ENCODE measurements at regions not wholly inside any gene's neighbourhood (a gene's known extent, or its start where the extent isn't known, plus 50 kb on each side); places are given as distances from the start of the nearest gene placed in this dataset.

DNA sequence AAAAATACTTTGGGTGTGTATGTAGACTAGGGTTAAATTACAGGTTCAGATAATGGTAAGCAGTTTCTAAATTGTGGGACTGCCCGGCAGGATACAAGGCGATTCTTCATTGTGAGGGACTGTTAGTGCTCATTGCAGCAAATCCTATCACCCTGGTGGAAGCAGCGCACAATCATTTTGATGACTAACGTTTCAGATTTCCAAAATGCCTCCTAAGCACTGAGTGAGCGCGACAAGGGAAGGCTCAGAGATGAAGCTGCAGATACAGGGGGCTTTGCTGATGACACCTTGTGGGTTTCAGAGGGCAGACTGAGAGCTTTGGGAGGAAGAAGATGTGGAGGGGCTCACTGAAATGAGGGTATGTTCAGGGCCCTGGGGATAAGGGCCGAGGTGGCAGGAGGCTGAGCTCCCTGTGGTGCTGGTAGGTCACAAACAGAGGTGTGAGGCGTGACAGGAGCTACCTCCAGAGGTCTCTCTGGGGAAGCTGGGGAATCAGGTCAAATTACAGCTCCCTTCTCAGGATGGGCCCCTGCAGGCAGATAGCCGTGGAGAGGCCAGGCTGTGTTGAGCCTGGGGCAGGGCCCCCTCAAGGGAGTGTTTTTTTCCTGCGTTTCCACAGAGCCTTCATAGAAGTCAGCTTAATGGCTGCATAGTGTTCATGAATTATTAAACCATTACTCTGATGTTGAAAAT is 84.5 kb upstream of the FYN start:
- DNase-seq (ENCODE audit: low read depth, low spot score) = no peak

DNA sequence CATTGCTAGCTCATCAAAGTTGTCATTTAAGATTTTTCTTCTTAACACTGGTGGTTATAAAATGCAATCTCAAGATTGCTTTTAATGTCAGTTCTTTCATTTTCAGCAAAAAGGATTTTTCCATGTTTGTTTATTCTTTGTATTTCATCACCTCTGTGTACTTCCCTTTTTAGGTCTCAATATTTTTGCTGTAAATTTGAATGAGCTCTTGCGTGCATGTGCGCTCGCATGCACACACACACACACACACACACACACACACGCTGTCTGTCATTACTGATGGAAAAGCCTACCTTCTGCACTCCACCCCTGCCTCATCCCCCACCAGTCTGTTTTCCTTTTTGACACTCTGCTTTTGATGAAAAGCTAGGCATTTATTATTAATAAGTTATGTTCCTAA is 85.3 kb upstream of the FYN start:
- DNase-seq (ENCODE audit: low read depth, low spot score) = no peak

GRCh38 chr6:111959766-111960165 is 86.5 kb upstream of the FYN start:
- no peak for DNase-seq (ENCODE audit: low read depth, low spot score)

GRCh38 chr6:111967131-111967530 is 86.8 kb upstream of the CCN6 start:
- DNase-seq (ENCODE audit: low read depth, low spot score) = no peak

- DNase-seq (ENCODE audit: low read depth, low spot score) = no peak
Measured at GRCh38 chr6:111970426-111970825, 83.5 kb upstream of the CCN6 start.

DNA sequence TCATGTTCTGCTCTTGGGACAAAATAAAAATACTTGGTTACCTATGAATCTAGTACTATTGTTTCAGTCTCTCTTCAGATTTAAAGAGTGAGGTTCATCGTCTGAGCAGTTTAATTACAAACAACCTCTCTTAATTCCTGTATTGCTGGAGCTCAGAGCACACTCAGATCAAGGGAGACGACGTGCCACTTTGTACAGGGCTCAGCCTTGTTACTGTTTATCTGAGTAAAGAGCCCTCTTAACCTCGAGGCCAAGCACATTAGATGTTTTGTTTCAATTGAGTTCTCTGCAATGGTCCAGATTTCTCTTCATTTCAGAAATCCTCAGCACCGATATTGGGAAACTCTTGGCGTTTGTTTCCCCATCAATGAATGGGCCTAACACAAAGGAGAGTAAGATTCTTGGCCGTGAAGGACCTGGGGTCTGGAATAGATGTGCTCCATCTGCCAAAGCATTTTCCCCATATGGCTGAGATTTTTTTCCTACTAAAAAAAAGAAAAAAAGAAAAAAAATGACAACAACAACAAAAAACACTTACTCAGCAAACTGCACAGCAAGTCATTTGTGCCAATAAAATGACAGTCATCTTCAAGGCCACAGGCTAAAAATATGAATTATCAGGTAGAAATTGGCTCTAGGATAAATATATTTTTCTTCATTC is 82.6 kb upstream of the CCN6 start:
- DNase-seq (ENCODE audit: low read depth, low spot score) = no peak

- no peak for DNase-seq (ENCODE audit: low read depth, low spot score)
Measured at GRCh38 chr6:111971866-111972532, 81.9 kb upstream of the CCN6 start.

GRCh38 chr6:111972745-111973117 is 81.2 kb upstream of the CCN6 start:
- DNase-seq (ENCODE audit: low read depth, low spot score) = no peak

- no peak for DNase-seq (ENCODE audit: low read depth, low spot score)
Measured at GRCh38 chr6:111973118-111973761, 80.7 kb upstream of the CCN6 start.

DNA sequence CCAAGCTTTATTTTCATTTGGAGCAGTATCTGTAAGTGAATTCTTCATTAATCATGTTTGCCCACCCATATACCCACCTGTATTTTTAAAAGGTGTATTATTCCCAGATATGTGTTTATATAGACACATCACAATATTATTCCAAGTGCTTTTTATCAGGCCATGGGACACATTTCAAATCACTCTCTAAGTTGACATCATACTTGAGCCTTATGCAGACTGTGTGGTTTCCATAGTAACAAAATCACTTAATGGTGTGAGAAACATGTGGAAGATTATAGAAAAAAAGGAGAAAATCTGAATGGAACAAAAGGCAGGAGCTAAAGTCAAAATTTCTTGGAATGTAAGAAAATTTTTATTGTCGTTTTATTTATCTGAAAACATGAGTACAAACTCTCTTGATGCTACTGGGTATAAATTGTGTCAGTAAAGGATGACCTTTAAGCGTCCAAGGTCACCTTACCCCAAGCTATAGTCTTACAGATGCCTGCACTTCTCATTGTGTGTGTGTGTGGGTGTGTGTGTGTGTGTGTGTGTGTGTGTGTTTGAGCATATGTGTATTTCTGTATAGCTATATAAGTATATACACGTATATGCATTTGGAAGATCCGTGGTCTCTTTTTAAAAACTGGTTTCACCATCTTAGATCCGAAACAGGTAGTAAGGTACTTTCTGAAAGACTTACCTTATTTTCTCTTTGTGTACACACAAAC is 79.8 kb upstream of the CCN6 start:
- DNase-seq (ENCODE audit: low read depth, low spot score) = no peak

DNA sequence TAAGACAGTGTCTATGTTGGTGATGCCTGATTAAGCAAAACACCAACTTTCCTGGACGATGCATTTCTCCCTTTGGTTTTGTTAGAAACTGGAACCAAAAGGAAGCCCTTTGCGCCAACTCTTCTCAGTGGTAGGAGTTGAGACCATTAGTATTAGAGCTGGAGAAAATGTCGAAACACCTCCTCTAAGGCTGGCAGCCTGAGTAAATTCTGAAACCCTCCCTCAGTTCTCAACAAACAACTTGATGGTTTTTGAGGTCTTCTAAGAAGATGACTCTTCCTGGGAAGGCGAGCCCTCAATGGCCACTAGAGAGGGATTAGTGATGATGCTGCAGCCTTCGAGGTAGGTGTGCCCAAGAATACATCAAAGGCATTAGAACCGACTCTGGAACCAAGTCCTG is 78.4 kb upstream of the CCN6 start:
- no peak for DNase-seq (ENCODE audit: low read depth, low spot score)

DNA sequence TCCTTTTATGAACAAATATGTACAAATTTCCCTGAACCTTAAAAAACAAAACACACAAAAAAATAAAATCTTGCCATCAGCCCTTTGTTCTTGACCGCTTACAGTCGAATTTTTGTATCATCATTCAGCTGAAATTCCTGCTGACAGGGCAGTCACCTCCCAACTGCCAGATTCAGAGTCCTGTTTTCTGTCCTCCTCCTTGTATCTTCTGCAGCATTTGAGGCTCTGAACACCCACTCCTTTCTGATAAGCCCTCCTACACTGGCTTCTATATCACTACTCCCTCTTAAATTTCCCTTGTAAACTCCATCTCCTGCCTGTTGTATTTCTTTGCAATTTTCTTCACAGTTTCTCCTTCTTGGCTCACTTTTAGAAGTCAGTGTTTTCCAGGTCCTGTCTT is 77.8 kb upstream of the CCN6 start:
- no peak for DNase-seq (ENCODE audit: low read depth, low spot score)

GRCh38 chr6:111978532-111979149 is 75.3 kb upstream of the CCN6 start:
- no peak for DNase-seq (ENCODE audit: low read depth, low spot score)

GRCh38 chr6:111979633-111980032 is 74.3 kb upstream of the CCN6 start:
- no peak for DNase-seq (ENCODE audit: low read depth, low spot score)

- DNase-seq (ENCODE audit: low read depth, low spot score) = no peak
Measured at GRCh38 chr6:111980143-111980542, 73.8 kb upstream of the CCN6 start.

DNA sequence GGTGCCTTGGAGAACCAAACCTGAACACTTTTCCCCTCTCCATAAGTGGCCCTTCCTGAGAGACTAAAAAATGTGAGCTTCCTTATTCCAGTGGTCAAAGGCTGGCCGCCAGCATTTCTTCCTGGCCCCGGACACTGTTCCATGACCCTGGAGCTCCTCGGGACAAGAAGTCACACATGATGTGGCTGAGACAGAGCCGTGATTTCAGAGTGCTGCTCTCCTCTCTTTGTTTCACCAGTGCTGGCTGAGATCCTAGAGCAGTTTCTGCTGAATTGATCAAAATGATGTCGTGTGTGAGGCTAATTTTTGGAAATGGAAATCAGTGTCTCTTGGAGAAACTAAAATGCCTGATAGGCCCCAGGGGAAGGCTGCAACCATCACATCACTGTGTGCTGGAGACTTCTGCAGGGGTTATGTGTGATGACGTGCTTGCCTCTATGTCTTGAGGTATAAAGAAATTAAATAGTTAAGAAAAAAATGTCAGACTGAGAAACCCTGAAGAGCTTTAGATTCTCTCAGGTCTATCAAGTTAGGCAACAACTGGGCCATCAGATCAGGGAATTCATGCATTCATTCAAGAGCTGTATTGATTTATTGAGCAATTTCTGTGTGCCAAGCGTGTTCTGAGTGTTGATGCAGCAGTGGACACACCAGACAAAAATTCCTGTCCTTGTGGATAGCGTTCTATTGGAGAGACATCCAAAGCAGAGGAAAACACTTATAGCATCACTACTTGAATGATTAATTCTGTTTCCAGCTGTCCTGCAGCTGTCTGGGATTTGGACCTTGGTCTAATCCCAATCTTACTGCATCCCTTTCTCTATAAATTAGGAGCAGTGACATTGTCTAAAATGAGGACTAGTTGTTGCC is 72.7 kb upstream of the CCN6 start:
- DNase-seq (ENCODE audit: low read depth, low spot score) = no peak

DNA sequence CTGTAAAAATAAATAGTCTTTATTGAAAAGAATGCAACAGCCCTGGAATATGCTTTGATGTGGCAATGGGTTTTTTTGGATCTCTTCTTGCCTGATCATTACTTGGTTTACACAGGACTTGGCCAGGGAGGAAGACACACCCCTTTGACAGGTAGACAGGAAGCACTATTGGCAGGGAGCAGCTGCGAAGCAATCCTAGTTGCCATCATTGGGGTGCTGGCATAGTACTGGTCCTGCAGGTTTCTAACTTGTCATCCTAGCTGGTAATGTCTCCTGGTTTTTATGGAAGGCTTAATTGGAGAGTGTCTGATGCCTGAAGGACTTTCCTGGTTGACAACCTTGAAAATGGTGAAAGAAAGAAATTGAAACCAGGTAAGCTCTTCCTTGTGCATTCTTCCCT is 71.2 kb upstream of the CCN6 start:
- DNase-seq (ENCODE audit: low read depth, low spot score) = no peak

- DNase-seq (ENCODE audit: low read depth, low spot score) = no peak
Measured at GRCh38 chr6:111983193-111983592, 70.7 kb upstream of the CCN6 start.

- no peak for DNase-seq (ENCODE audit: low read depth, low spot score)
Measured at GRCh38 chr6:111984081-111984480, 69.8 kb upstream of the CCN6 start.

- DNase-seq (ENCODE audit: low read depth, low spot score) = no peak
Measured at GRCh38 chr6:111984516-111985201, 69.2 kb upstream of the CCN6 start.

All from iPS DF 19.7 (cell line).